Neural cell (in vitro differentiated cells): ENCODE measurements at regions not wholly inside any gene's neighbourhood (a gene's known extent, or its start where the extent isn't known, plus 50 kb on each side); places are given as distances from the start of the nearest gene placed in this dataset.

Experiments used
- H2AFZ ChIP-seq: fragments of 200-600, 300-800 bp; sonication (generic), shearing (Covaris generic); 2 replicates; pipeline ENCODE4 v1.6.0; 2014; ENCODE audit warnings: low read depth, mild to moderate bottlenecking, antibody characterized with exemption, low read length, moderate library complexity
- H3F3A ChIP-seq: fragments of 200-600 bp; shearing (Covaris generic); 2 replicates; pipeline ENCODE4 v1.6.1; 2016; ENCODE audit warnings: mild to moderate bottlenecking, moderate library complexity, mixed read lengths, antibody characterized with exemption, low read length; ENCODE audit not compliant: insufficient read depth, poor library complexity, severe bottlenecking
- H3K27ac ChIP-seq: fragments of 200-600, 300-800 bp; sonication (generic), shearing (Covaris generic); 2 replicates; pipeline ENCODE4 v1.5.1; 2014; ENCODE audit warnings: mild to moderate bottlenecking, low read length, moderate library complexity
- H3K27me3 ChIP-seq: fragments of 300-800, 200-600 bp; sonication (generic), shearing (Covaris generic); 2 replicates; pipeline ENCODE4 v1.6.0; 2014; ENCODE audit warnings: mild to moderate bottlenecking, low read depth, low read length, moderate library complexity; ENCODE audit not compliant: insufficient read depth
- H3K36me3 ChIP-seq: fragments of 300-800, 200-600 bp; sonication (generic), shearing (Covaris generic); 2 replicates; pipeline ENCODE4 v1.5.1; 2014; ENCODE audit warnings: mild to moderate bottlenecking, antibody characterized with exemption, low read length, moderate library complexity; ENCODE audit not compliant: insufficient read depth
- H3K4me2 ChIP-seq: fragments of 300-800, 200-600 bp; sonication (generic), shearing (Covaris generic); 2 replicates; pipeline ENCODE4 v1.6.0; 2014; ENCODE audit warnings: mild to moderate bottlenecking, low read length
- H3K4me3 ChIP-seq: fragments of 300-800, 200-600 bp; sonication (generic), shearing (Covaris generic); 2 replicates; pipeline ENCODE4 v1.5.1; 2014; ENCODE audit warnings: mild to moderate bottlenecking, low read length, moderate library complexity
- H3K79me2 ChIP-seq: fragments of 200-600 bp; shearing (Covaris generic); replicated peaks from 2 replicates; pipeline ENCODE4 v1.6.0; 2014; ENCODE audit warnings: mild to moderate bottlenecking, low read length, moderate library complexity; ENCODE audit not compliant: insufficient read depth
- H3K9ac ChIP-seq: fragments of 300-800, 200-600 bp; sonication (generic), shearing (Covaris generic); 2 replicates; pipeline ENCODE4 v1.6.1; 2016; ENCODE audit warnings: mild to moderate bottlenecking, low read length, mixed read lengths
- H3K9me2 ChIP-seq: fragments of 200-600 bp; shearing (Covaris generic); 2 replicates; pipeline ENCODE4 v1.6.1; 2016; ENCODE audit warnings: mild to moderate bottlenecking, low read length, mixed read lengths; ENCODE audit not compliant: insufficient read depth
- H3K9me3 ChIP-seq: fragments of 200-600, 300-800 bp; sonication (generic), shearing (Covaris generic); 2 replicates; pipeline ENCODE4 v1.6.1; 2016; ENCODE audit warnings: mild to moderate bottlenecking, mixed run types, low read length, moderate library complexity, mixed read lengths
- H4K20me1 ChIP-seq: fragments of 200-600 bp; shearing (Covaris generic); 2 replicates; pipeline ENCODE4 v1.6.1; 2016; ENCODE audit warnings: mild to moderate bottlenecking, mixed run types; ENCODE audit not compliant: insufficient read depth
- CTCF ChIP-seq: fragments of 450-650 bp; IDR thresholded peaks from 2 replicates; pipeline ENCODE4 v1.5.1; 2014; ENCODE audit warnings: antibody characterized with exemption, mild to moderate bottlenecking, moderate library complexity; ENCODE audit not compliant: poor library complexity, severe bottlenecking
- EP300 ChIP-seq: fragments of 450-650 bp; conservative IDR thresholded peaks from 2 replicates; pipeline ENCODE4 v1.6.1; 2014; ENCODE audit warnings: antibody characterized with exemption, mild to moderate bottlenecking, moderate library complexity; ENCODE audit not compliant: poor library complexity, severe bottlenecking
- EZH2 ChIP-seq: fragments of 200-600, 300-800 bp; shearing (Covaris generic), sonication (generic); IDR thresholded peaks from 2 replicates; pipeline ENCODE4 v1.6.1; 2014; ENCODE audit warnings: antibody characterized with exemption, low read length, borderline replicate concordance, mild to moderate bottlenecking; ENCODE audit not compliant: insufficient read depth, poor library complexity, severe bottlenecking
- MXI1 ChIP-seq: fragments of 450-650 bp; conservative IDR thresholded peaks from 2 replicates; pipeline ENCODE4 v1.6.1; 2014; ENCODE audit warnings: antibody characterized with exemption, mild to moderate bottlenecking; ENCODE audit not compliant: poor library complexity, severe bottlenecking
- POLR2AphosphoS5 ChIP-seq: IDR thresholded peaks from 2 replicates; pipeline ENCODE4 v1.6.1; 2012
- RAD21 ChIP-seq: fragments of 450-650 bp; conservative IDR thresholded peaks from 2 replicates; pipeline ENCODE4 v1.6.1; 2014; ENCODE audit warnings: antibody characterized with exemption, mild to moderate bottlenecking, moderate library complexity
- REST ChIP-seq: IDR thresholded peaks from 2 replicates; pipeline ENCODE4 v1.6.1; 2012; ENCODE audit warnings: borderline replicate concordance
- SMC3 ChIP-seq: fragments of 450-650 bp; conservative IDR thresholded peaks from 2 replicates; pipeline ENCODE4 v1.6.1; 2014; ENCODE audit warnings: antibody characterized with exemption, mild to moderate bottlenecking, moderate library complexity; ENCODE audit not compliant: poor library complexity
- TAF1 ChIP-seq: IDR thresholded peaks from 2 replicates; pipeline ENCODE4 v1.6.1; 2012; ENCODE audit warnings: low read depth

GRCh38 chr5:44659334-44659733 lies 149.4 kb upstream of the MRPS30 start:
- Histone ChIP-seq H3F3A (no peaks in the 10 kb centered on the region), H3K9me2 (no peaks in the 10 kb centered on the region), H3K27ac (no peak overlapping the region), H4K20me1 (no peaks in the 10 kb centered on the region), H3K79me2 (no peaks in the 10 kb centered on the region), H3K9me3 (no peaks in the 10 kb centered on the region), H3K4me2 (no peak overlapping the region), H3K9ac (no peak overlapping the region), H3K36me3 (no peaks in the 10 kb centered on the region), H3K4me3 (no peak overlapping the region), H3K27me3 (no peaks in the 10 kb centered on the region), H2AFZ (no peak overlapping the region)
- TF ChIP-seq SMC3 (no peak), EP300 (no peak), MXI1 (no peak), CTCF (no peak), REST (no peak)

GRCh38 chr5:44652674-44653073 lies 156.1 kb upstream of the MRPS30 start:
- no peaks in the 10 kb centered on the region for H3F3A ChIP-seq
- H3K9ac ChIP-seq = no peak overlapping the region
- H3K79me2 ChIP-seq = no peaks in the 10 kb centered on the region
- no peak overlapping the region for H3K4me3 ChIP-seq
- H3K27ac ChIP-seq = peak overlapping the region; percentile 17
- no peak overlapping the region for H2AFZ ChIP-seq
- no peak overlapping the region for H3K4me2 ChIP-seq
- H3K36me3 ChIP-seq = no peaks in the 10 kb centered on the region
- H3K9me2 ChIP-seq = no peaks in the 10 kb centered on the region
- no peaks in the 10 kb centered on the region for H3K9me3 ChIP-seq
- no peaks in the 10 kb centered on the region for H3K27me3 ChIP-seq
- TF ChIP-seq POLR2AphosphoS5 (peak; percentile 32), SMC3 (no peak), EP300 (peak; percentile 52)
- no peaks in the 10 kb centered on the region for H4K20me1 ChIP-seq

GRCh38 chr5:44646016-44646415 lies 162.7 kb upstream of the MRPS30 start:
- Histone ChIP-seq H3K4me3 (no peak overlapping the region), H3K9ac (no peak overlapping the region), H3K27ac (no peak overlapping the region), H3K27me3 (no peaks in the 10 kb centered on the region), H3K36me3 (no peaks in the 10 kb centered on the region), H3K79me2 (no peaks in the 10 kb centered on the region), H4K20me1 (no peaks in the 10 kb centered on the region), H3K9me2 (no peaks in the 10 kb centered on the region), H2AFZ (no peak overlapping the region), H3K4me2 (no peak overlapping the region), H3K9me3 (no peaks in the 10 kb centered on the region), H3F3A (no peaks in the 10 kb centered on the region)
- TF ChIP-seq TAF1 (no peak), SMC3 (no peak), CTCF (no peak), REST (no peak), EZH2 (no peak), MXI1 (no peak), RAD21 (no peak), EP300 (no peak), POLR2AphosphoS5 (no peak)
